ENCODE measurements at regions not wholly inside any gene's neighbourhood (a gene's known extent, or its start where the extent isn't known, plus 50 kb on each side); places are given as distances from the start of the nearest gene placed in this dataset.

DNA sequence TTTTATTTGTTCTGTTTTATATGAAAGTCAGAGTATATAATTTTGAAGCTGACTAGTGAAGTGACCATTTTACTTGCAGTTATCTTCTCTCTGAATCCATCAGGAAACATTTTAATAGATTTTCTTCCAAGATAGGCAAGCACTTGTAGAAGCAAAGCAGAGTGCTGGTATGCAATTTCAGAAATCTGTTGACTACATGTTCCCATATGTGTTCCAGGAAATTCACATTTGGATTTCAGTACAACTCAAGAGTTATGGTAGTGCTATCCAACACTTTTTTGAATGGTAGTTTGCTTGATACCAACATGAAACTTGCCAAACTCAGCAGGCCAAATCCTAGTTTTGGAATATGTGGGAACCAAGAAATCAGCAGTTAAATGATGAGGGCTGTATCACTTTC is 94.0 kb downstream of the CENPW start:
- Mint-ChIP-seq H3K36me3 (ENCODE audit: unreplicated experiment) (no peaks in the 10 kb centered on the region), H3K9me3 (ENCODE audit: unreplicated experiment) (no peaks in the 10 kb centered on the region), H3K27ac (ENCODE audit: unreplicated experiment) (no peak overlapping the region), H3K4me3 (ENCODE audit: unreplicated experiment) (no peak overlapping the region), H3K4me1 (ENCODE audit: unreplicated experiment) (no peaks in the 10 kb centered on the region), H3K27me3 (ENCODE audit: unreplicated experiment) (peaks cover 4% of the 10 kb centered on the region)
- DNase-seq (ENCODE audit: extremely low spot score, unreplicated experiment) = no peak
- TF ChIP-seq, protein P1, sequence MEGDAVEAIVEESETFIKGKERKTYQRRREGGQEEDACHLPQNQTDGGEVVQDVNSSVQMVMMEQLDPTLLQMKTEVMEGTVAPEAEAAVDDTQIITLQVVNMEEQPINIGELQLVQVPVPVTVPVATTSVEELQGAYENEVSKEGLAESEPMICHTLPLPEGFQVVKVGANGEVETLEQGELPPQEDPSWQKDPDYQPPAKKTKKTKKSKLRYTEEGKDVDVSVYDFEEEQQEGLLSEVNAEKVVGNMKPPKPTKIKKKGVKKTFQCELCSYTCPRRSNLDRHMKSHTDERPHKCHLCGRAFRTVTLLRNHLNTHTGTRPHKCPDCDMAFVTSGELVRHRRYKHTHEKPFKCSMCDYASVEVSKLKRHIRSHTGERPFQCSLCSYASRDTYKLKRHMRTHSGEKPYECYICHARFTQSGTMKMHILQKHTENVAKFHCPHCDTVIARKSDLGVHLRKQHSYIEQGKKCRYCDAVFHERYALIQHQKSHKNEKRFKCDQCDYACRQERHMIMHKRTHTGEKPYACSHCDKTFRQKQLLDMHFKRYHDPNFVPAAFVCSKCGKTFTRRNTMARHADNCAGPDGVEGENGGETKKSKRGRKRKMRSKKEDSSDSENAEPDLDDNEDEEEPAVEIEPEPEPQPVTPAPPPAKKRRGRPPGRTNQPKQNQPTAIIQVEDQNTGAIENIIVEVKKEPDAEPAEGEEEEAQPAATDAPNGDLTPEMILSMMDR (IDR thresholded peaks at IDR 0.05) = no peak

DNA sequence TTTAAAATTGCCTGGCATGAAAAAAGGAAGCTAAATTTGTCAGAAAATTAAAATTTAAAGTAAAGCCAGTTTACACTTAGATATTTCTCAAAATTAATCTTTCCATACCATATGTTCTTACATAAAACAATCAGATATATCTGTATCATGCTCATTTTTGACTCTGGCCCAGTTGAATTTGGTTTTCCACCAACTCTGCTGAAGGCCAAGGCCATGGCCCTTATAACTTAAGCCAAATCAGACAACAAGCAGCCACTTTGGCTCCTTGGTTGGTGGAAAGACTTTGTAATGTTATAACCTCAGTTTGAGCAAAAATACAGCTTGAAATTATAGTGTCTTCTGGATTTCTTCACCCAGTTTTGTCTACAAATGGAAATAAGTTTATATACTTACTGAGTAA is 97.3 kb downstream of the CENPW start:
- no peak overlapping the region for H3K4me3 Mint-ChIP-seq (ENCODE audit: unreplicated experiment)
- TF ChIP-seq, protein P1 (IDR thresholded peaks at IDR 0.05) = no peak
- no peak for DNase-seq (ENCODE audit: extremely low spot score, unreplicated experiment)
- H3K9me3 Mint-ChIP-seq (ENCODE audit: unreplicated experiment) = peaks cover 1% of the 10 kb centered on the region
- no peak overlapping the region for H3K27ac Mint-ChIP-seq (ENCODE audit: unreplicated experiment)
- no peaks in the 10 kb centered on the region for H3K36me3 Mint-ChIP-seq (ENCODE audit: unreplicated experiment)
- H3K4me1 Mint-ChIP-seq (ENCODE audit: unreplicated experiment) = no peaks in the 10 kb centered on the region
- H3K27me3 Mint-ChIP-seq (ENCODE audit: unreplicated experiment) = no peaks in the 10 kb centered on the region

DNA sequence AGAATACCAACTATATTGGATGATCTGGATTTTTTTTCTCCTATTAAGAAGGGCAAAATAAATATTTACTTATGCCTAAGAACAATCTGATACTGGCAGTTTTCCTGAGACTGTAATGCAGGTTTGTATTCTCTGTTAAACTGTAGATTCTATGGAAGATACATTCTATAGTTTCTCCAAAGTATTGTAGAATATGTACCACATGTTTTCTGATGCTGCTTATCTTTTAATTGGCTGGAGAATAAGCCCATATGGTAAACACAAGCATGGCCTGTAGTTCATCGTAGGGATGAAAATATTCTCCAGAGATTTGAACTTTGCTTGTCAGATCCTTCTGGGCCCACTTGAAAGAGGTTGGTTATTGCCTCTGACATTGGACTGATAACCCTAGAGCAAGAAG is 99.1 kb downstream of the CENPW start:
- Mint-ChIP-seq H3K27ac (ENCODE audit: unreplicated experiment) (no peak overlapping the region), H3K4me1 (ENCODE audit: unreplicated experiment) (no peaks in the 10 kb centered on the region), H3K27me3 (ENCODE audit: unreplicated experiment) (no peaks in the 10 kb centered on the region), H3K9me3 (ENCODE audit: unreplicated experiment) (peaks cover 6% of the 10 kb centered on the region), H3K4me3 (ENCODE audit: unreplicated experiment) (no peak overlapping the region), H3K36me3 (ENCODE audit: unreplicated experiment) (no peaks in the 10 kb centered on the region)
- TF ChIP-seq, protein P1 (IDR thresholded peaks at IDR 0.05) = no peak
- DNase-seq (ENCODE audit: extremely low spot score, unreplicated experiment) = no peak

DNA sequence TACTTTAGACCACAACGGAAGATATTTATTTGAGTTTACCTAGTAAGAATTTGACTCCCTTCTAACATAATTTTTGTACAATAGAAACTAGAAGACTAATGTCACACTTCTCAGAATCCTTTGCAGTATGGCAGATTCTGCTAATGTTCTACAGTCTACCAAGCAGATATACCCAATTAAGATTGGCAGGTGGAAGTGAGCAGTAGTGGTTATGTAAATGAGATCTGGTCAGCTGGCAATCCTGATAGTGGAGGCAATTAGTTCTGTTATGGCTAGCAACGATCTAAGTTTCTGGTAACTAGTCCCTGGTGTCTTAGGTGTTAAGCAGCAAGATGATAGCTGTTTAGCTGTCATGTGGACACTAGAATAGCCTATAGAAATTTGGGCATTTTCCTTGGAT is 101.0 kb downstream of the CENPW start:
- no peak overlapping the region for H3K27ac Mint-ChIP-seq (ENCODE audit: unreplicated experiment)
- no peaks in the 10 kb centered on the region for H3K27me3 Mint-ChIP-seq (ENCODE audit: unreplicated experiment)
- H3K4me1 Mint-ChIP-seq (ENCODE audit: unreplicated experiment) = peaks cover 7% of the 10 kb centered on the region

DNA sequence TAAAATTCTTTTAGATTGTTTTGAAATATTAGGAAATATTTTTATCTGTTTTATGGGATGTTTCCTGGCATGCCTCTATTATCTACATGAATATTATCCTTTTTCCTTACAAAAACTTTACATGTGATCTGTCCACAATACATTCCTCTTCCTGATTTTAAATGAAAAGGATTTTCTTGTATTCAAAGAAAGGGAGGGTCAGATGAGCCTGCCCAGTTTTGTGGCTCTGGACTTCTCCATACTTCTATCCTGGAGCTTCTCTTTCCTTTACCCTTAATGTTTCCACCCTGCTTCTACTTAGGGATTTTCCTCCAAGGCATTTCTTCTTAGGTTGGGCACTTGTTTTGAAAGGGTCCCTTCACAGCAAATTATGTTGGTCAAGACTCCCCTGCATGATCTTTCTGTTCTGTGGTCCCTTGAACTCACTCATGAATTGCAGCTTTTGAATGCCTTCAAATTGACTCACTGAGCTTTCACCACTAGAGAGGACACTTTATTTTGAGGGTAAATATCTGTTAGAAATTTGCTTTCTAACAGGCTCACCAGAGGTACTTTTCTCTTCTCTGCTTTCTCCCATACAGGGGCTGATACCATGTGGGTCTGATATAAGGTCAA is 104.9 kb downstream of the CENPW start:
- DNase-seq (ENCODE audit: extremely low spot score, unreplicated experiment) = no peak
- TF ChIP-seq, protein P1 (IDR thresholded peaks at IDR 0.05) = no peak
- H3K27me3 Mint-ChIP-seq (ENCODE audit: unreplicated experiment) = no peaks in the 10 kb centered on the region
- H3K9me3 Mint-ChIP-seq (ENCODE audit: unreplicated experiment) = peaks cover 6% of the 10 kb centered on the region
- H3K4me3 Mint-ChIP-seq (ENCODE audit: unreplicated experiment) = no peak overlapping the region
- H3K4me1 Mint-ChIP-seq (ENCODE audit: unreplicated experiment) = peaks cover 7% of the 10 kb centered on the region
- no peak overlapping the region for H3K27ac Mint-ChIP-seq (ENCODE audit: unreplicated experiment)
- H3K36me3 Mint-ChIP-seq (ENCODE audit: unreplicated experiment) = no peaks in the 10 kb centered on the region

More for the DNA sequence above, 101.0 kb downstream of the CENPW start:
- TF ChIP-seq, protein P1 (IDR thresholded peaks at IDR 0.05) = no peak
- Mint-ChIP-seq H3K36me3 (ENCODE audit: unreplicated experiment) (no peaks in the 10 kb centered on the region), H3K9me3 (ENCODE audit: unreplicated experiment) (peaks cover 6% of the 10 kb centered on the region), H3K4me3 (ENCODE audit: unreplicated experiment) (no peak overlapping the region)
- no peak for DNase-seq (ENCODE audit: extremely low spot score, unreplicated experiment)

Data from osteocyte (in vitro differentiated cells).